ENCODE measurements at regions not wholly inside any gene's neighbourhood (a gene's known extent, or its start where the extent isn't known, plus 50 kb on each side); places are given as distances from the start of the nearest gene placed in this dataset.

DNA sequence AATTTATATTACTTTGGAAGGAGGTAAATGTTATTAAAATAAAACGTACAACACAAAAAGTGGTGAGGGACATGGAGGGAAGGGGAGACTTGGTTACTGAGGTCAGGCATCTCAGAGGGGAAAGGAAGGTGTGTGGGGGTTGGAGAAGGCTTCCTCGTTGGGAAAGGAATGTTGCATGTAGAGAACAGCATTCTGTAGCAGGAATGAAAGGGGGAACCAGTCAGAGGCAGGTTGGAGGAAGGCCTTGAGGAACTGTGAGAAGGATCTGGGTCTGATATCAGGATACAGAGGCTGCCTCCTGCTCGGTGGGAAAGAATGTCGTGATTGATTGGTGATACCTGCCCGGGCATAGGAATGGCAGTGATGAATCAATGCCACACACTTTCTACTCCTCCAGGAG is 103.3 kb upstream of the ZFHX3 start:
- TF ChIP-seq CTCF (conservative IDR thresholded peaks at IDR 0.05 in 1 of 2, IDR thresholded peaks at IDR 0.05 in 1 of 2; ENCODE audit: extremely low read depth in 1 of 2, insufficient read depth in 1 of 2, low read depth in 1 of 2, low read length in 2 of 2) (no peak), EZH2 (IDR thresholded peaks at IDR 0.05; ENCODE audit: borderline replicate concordance, low read length) (no peak)

All from mammary epithelial cell (primary cell).